GM21390 (cell line): ENCODE measurements at regions not wholly inside any gene's neighbourhood (a gene's known extent, or its start where the extent isn't known, plus 50 kb on each side); places are given as distances from the start of the nearest gene placed in this dataset.
A peak's percentile ranks its signal among the peaks of the same experiment; 100 is the strongest.
"Not testable (repeated sequence)": the region's sequence is repeated elsewhere in the genome, so short reads cannot be mapped to it uniquely, and the experiment has no call there.

ENCODE experiments used
- ATAC-seq: cut with Tn5 transposase; IDR thresholded peaks from one replicate; pipeline ENCODE4 v1.9.1; 2021; ENCODE audit not compliant: unreplicated experiment

DNA sequence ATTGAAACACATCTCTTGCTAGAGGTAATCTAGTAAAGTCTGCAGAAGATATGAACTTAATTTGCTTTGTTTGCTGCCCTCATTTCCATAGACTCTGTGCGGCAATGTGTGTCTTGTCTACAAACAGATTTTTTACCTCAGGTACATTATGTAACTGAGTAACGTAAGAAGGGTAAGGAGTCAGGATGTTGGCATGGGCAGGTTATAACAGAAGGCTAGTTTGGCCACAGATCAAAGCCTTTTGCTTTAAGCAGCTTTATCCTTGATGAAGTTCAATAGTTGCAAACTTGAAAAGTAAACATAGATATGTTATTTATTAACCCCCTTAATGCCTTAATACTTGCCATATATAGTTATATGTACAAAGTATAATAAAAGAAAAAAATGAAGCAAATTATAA lies 391.6 kb upstream of the FKBP1C start:
- ATAC-seq, result no peak

DNA sequence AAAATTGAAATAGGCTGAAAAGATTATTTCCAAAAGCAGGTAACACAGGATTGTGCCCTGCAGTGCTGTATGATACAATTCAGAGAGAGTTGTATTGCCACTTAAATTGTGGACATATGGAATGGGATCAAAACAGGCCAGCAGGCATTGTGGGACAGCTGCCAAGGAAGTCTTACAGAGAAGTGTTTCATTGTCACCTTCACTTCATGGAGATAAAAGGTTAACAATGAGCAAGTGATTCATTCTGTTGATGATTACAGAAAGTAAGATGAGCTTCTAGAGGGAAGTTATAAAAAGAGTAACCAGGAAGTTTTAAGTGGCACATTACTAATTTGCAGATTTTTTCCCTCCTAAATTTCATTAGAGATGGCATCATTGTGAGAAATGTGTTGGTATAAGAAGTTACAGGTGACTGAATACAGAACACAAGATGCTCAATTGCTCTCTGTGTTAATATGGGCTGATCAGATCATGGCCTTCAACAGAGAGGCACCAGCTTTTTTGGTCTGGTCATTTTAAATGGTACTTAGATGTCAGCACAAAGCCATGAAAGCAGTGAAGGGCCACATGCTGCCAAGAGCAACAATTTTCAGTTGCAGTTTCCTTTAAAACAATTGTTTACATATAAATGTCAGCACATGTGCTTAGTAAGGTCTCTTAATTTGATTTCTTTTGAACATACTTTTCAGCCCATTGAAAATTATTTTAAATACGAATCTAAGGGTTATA lies 402.5 kb upstream of the FKBP1C start:
- ATAC-seq, result no peak

DNA sequence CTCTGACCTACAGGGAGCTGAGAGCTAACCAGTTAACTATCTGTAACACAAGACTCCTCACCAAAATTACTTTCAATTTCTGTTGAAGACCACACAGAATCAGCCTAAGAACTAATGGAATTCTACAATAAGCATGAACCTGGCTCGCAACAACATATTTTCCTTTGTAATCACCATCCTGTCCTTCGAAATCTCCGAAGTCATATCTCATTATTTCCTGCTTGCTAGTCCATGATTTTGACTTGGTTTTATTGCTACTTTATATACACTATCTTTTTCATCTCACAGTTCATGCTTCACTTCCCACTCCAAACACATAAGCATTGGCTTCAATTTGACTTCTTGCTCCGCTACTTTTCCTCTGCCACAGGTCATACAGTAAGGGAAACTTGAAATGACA lies 405.8 kb upstream of the FKBP1C start:
- ATAC-seq, result no peak

DNA sequence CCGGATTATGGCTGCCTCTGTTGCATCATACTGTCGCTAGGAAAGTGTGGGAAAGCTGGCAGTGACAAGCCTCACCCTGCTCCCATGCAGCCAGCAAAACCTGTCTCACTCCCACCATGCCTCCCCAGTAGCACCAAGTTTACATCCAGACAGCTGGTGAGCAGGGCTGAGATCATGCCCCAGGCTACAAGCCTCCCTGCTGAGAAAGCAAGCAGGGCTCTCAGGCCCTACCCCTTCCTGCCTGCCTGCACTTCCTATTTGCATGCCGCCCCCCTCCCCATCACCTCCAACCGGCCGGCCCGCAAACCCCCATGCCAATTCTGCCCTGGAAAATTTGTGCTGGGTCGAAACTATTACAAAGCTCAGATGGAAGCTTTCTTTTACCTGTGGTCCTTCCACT lies 408.2 kb upstream of the FKBP1C start:
- no peak for ATAC-seq

DNA sequence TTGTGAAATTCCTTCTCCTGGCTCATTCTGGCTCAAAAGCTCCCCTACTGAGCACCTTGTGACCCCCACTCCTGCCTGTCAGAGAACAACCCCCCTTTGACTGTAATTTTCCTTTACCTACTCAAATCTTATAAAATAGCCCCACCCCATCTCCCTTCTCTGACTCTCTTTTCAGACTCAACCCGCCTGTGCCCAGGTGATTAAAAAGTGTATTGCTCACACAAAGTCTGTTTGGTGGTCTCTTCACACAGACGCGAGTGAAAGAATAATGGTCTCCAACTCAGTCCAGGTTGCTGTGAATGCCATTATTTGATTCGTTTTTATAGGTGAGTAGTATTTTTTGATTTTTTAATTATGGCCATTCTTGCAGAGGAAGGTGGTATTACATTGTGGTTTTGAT lies 414.1 kb upstream of the FKBP1C start:
- ATAC-seq, result no peak

DNA sequence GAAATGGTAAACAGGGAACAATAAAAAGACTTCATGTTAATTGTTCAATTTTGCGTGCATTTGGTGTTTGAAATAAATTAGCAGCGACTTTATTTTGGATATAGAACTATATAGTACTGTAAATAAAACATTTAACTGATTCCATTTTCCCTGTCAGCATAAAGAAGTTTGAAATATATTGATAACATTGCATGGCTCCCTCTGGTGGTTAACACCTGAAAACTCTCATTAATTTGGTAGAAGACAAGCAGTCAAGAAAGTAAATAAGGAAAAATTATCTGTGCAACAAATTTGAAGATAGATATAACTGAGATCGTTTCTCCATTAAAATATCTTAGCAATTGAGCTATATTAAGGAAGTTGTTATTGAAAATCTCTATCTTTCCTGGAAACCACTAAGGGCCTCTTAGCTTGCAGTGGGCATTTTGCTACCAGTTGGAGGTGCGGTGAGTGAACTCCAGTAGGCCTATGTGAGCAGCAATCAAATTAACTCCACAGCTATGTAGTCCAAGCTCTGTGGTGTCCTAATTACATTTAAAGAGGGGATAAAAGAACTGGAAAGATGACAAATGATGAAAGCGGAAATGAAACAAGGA lies 435.7 kb upstream of the FKBP1C start:
- ATAC-seq, result peak; percentile 57

DNA sequence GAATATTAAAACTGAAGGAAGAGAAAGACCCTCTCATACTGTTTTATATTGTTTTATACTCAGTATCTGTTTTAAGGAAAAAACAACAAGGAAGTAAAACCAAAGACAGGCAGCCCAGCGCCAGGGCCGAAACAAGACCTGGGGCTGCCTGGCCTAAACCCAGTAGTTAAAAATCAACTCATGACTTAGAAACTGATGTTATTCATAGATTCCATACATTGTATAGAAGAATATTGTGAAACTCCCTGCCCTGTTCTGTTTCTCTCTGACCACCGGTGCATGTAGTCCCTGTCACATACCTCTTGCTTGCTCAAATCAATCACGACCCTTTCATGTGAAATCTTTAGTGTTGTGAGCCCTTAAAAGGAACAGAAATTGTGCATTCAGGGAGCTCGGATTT lies 445.1 kb upstream of the FKBP1C start:
- not testable (repeated sequence) for ATAC-seq

DNA sequence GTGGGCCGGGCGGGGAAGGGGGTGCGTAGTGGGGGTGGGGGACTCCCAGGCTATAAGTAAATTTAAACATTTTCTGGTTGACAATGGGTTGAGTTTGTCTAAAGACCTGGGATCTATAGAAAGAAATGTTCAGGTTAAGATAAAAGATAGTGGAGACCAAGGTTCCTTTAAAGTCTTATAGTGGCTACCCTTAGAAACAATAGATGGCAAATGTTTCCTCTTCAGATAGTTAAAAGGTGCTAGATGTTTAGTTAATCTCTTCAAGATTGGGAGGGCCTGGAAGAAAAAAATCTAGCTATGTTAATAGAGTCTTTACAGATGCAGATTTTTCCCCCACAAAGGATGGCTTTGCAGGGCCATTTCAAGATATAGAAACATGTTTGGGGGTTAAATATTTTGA lies 446.4 kb upstream of the FKBP1C start:
- no peak for ATAC-seq

DNA sequence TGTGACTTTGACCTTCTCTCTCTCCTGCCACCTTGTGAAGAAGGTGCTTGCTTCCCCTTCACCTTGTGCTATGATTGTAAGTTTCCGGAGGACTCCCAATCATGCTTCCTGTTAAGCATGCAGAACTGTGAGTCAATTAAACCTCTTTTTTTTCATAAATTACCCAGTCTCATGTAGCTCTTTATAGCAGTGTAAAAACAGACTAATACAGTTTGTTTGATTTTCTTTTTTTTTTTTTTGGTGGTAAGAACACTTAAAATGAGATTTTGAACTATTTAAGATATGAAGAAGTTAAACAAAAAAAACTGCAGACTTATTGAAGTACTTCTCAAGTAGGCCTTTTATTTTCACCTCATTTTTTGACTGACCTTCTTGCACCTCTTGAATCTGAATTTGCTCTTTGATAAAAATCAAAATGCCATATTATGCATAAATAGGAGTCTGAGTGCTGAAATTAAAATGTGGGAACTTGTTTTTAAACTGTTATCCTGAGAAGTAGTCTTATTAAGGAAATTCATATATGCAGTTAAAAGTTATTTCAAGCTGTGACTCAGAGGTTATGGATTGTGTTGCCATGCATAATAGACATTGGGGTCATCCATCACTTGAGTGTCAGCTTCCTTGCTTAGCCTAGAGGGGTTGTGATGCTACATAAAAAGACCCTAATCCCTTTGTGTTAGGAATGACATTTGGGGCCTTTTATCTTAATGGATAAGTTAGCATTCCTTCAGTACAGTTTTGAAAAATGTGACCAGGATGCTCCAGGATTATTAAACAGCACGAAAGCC lies 447.9 kb upstream of the FKBP1C start:
- ATAC-seq, result no peak

DNA sequence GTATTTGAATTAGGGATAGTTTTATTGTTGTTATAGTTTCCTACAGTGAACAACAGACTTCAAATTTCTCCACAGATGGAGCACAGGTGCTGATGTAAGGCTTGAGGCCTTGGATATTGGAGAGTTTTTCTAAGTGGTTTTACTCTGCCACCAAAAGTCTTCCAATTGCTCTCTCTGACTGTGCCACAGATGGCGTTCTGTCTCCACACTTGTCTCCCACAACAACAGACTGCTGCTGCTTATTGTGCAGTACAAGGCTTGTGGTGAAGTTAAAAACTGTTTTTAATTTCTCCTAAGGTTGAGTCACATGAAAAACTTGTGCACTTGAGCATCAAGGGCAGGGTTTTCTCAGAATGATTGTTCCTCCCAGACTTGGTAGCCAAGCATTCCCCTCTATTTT lies 460.9 kb upstream of the KHDRBS2 start:
- no peak for ATAC-seq

DNA sequence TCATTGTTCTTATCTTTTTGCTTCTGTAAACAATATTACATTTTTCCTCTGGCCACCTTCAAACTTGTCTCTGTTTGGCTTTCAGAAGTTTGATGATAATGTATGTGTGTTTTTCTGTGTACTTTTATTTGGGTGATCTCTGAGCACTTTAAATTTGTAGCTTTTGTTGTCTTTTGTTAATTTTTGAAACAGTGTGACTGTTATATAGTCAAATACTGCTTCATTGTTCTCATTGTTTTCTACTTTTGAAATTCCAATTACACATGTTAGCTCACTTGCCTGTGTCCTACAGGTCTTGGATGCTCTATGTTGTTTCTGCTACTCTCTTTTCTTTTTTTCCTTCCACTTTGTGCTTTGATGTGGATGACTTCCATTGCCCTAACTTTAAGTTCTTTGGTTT lies 460.1 kb upstream of the KHDRBS2 start:
- no peak for ATAC-seq

DNA sequence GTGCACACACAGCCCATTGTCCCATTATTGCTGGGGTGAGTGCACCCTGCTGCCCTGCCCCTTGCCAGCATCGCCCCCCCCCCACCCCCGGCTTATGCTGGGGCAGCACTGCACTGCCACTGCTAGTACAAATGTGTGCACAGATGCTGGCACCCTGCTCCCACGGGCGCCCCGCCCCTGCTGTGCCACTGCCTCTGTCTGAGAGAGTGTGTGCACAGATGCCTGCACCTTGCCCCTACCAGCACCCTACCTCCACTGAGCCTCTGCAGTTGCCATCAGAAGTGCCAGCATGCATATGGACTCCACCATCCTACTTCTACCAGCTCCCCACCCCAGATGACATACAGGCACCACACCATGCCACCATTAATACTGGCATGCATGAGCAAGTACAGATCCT lies 454.6 kb upstream of the KHDRBS2 start:
- ATAC-seq, result no peak

DNA sequence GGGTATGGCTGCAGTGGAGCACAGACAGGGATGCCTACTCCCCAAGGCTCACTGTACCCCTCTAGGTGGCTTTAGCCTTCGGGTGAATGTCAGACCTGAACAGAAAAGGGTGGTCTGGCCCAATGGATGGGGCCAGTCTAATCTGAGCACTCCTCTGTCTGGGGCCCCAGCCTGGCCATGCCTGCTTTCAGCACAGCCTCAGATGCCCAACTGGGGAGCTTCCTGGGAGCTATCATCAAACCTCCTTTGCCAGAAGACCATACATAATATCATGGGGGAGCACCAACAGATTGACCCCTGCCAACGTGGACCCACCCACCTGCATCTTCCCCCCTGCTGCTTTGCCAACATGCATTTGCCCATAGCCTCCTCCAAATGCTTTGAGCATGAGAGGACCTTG lies 454.1 kb upstream of the KHDRBS2 start:
- no peak for ATAC-seq

DNA sequence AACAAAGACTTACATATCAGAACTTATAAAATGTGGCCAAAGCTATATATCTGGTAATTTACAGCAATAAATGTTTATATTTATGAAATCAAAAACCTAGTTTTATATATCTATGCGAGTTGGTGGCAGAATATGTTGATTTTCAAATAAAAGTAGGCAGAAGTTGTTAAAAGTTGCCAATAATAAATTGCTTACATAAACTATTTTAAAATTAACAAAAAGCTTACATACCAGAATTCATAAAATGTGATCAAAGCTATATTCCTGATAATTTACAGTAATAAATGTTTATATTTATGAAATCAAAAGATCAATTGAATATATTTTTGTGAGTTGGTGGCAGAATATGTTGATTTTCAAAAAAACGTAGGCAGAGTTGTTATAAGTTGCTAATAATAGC lies 451.8 kb upstream of the KHDRBS2 start:
- no peak for ATAC-seq

DNA sequence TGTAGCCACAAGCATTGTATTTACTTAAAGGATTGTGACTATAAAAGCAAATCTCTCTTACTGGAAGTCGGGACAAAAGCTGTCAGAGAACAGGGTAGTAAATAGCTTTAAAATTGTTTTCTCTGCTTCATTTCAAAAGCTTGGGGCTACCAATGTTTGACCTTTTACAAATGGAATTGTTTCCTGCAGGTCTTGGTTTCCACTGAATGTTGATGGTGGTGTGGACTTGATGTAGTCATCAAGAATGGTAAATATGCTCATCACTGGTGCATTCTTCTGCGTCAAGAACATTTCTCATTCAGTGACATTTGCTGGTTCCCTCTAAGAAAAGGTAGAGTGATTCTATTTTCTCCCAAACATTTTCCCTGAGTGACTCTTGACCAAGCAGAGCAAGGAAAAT lies 435.4 kb upstream of the KHDRBS2 start:
- ATAC-seq, result no peak

DNA sequence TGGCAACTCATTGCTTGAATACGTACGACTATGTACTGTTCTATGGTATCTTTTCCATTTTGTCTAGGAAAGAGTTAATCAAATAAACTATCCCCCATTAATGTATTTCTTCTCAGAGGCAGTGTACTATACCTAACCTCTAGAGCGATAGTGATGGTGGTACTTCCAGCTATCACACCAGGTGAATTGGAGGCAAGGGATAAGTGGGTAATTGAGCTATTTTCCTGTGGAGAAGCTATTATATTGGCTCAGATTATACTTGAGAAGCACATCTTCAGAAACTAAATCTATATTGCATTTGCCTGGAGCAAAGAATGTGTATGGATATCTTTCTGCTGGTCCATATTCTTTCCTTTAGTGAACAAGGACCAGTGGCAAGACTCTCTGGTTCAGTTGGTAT lies 430.7 kb upstream of the KHDRBS2 start:
- ATAC-seq, result no peak

DNA sequence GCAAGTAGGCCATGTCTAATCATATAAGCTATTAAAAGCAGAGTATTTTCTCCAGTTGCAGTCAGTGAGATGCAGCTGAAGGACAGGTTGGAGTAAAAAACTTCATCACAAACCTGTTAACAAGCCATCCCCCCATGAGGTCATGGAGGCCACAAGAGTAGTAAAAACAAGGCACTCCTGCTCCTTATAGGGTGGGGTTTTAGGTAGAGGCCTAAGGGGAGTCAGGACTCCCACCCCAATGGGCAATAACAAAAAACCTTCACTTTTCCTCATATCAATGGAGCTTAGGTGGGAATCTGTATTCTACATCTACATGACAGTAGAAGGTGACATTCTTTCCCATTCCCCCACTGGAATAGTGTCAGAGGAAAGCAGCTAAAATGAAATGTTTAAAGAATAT lies 428.1 kb upstream of the KHDRBS2 start:
- ATAC-seq, result no peak

DNA sequence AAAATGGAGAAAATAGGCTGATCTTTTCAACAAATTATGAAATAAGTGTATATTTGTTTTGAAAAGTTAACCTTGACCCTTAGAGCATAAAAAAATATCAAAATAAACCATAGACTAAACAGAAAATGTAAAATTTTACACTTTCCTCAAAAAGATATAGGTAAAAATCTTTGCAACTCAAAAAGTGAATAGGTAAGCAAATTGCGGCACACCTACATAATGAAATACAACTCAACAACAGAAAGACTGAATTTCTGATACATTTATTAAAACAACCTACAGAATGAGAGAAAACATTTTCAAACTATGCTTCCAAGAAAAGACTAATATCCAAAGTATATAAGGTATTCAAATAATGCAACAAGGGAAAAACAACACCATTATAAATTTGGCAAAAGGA lies 425.7 kb upstream of the KHDRBS2 start:
- no peak for ATAC-seq

DNA sequence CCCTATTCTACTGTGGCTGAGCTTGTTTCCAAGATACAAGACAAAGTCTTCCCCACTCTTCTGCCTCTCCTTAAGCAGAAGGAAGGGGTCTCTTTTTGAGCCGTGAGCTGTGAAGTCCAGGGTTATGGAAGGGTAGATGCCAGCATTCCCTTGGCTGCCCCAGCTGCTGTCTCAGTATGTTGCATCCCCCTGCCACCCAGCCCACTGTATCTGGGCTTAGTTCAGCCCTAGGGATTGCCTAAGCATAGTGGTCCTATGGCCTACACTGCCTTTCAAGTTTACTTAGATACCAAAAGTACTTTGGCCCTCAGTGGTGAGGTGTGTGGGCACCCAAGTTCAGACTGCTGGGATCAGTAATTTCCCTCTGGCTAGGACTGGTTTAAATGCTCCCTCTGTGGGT lies 421.9 kb upstream of the KHDRBS2 start:
- ATAC-seq, result no peak

DNA sequence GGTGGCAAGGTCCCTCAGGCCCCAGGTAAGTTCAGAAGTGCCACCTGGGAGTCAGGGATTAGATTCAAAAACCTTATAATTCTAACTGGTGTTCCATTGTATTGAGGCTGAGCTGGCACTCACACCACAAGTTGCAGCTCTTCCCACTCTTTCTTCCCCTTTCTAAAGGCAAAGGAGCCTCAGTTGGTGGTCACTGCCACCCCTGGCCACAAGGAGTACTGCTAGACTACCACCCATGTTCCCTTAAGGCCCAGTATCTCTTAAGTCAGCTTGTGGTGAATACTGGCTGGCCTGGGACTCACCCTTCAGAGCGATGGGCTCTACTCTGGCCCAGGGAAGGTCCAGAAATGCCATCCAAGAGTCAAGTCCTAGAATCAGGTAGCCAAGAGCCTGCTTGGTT lies 421.1 kb upstream of the KHDRBS2 start:
- no peak for ATAC-seq

DNA sequence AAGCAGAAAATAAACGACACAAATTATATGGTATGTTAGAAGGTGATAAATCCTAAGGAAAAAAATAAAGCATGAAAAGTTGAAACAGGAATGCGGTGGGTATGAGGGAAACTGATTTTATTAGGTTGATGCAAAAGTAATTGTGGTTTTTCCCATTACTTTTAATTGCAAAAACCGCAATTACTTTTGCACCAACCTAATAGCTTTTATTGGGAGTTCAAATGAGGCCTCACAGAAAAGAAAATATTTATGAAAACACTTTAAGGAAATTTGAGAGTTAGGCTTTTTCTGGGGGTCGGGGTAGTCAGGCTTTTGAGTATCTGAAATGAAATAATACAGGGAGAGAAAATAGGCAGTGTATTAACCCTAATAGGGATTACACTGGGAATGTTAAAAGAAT lies 397.0 kb upstream of the KHDRBS2 start:
- no peak for ATAC-seq

DNA sequence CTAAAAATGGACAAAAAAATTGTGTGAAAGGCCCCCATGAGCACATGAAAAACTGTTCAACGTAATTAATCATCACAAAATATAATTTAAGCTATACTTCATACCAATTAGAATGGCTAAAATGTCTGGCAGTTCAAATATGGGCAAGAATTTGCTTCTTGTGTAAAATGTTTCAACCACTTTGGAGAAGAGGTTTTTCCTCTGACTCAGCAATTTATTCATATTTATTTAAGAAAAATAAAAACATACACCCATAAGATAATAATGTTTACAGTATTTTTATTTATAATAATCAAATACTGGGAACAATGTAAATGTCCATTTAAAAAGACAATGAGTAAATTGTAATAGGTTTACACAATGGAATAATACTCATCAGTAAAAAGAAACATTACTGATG lies 395.1 kb upstream of the KHDRBS2 start:
- ATAC-seq, result no peak
